Suppressor macrophage (primary cell): ENCODE measurements at regions not wholly inside any gene's neighbourhood (a gene's known extent, or its start where the extent isn't known, plus 50 kb on each side); places are given as distances from the start of the nearest gene placed in this dataset.

ENCODE experiments used
- DNase-seq, 4 experiments: peaks; one replicate each; pipeline ENCODE4 v3.0.0-alpha.2; 2020 to 2022

DNA sequence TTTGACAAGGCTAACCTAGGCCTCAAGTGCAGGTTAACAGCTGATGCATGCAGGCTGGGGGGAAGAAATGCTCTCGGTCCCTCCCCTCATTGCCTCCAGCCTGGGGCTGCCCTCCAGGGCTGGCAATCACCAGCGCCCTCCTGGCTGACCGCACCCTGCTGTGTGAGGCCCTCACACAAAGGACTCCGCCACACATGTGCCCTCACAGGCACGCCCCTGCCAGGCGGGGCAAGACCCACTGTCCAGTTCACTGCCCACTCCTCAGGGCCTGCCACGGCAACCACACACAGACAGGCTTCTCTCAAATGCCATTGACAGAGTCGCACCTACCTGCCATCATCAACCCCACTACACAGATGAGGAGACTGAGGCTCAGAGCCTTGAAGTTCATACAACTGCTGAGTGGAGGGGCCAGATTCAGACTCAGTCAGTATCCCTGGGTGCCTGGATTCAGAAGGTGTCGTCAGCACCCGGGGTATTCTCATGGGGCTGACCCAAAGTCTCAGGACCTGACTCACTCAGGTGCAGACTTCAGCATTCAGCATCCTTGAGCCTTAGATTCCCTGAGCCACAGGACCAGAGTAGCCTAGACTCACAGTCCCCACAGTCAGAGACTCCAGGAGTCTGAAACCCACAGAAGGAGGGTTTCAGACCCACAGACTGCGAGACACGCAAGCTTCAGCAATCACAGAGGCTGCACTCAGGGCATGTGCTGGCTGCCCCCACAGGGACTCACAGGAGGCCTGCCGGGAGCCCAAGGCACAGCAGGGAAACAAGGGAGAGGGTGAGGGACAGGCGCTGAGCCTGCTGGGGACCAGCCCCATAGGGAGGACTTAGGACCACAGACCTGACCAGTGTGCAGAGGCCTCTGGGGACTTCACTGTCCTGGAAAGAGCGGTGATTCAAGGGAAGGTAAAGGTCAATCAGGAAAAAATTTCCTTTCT, 458.0 kb downstream of the MATN1 start:
- no peak for DNase-seq

DNA sequence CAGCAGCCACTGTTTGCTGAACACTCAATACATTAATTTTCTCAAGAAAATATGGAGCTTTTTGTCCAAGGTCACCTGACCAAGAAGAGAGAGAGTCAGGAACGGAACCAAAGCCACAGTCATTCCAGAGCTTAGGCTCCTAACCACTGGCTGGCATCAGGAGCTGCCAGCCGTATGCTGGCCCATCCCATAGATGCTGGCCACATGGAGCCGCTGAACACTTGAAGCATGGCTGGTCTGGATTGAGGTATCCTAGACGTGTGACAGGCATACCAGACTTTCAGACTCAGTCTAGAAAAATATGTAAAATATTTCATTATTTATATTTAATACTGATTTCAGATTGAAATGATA, 458.7 kb downstream of the MATN1 start:
- DNase-seq, result no peak

DNA sequence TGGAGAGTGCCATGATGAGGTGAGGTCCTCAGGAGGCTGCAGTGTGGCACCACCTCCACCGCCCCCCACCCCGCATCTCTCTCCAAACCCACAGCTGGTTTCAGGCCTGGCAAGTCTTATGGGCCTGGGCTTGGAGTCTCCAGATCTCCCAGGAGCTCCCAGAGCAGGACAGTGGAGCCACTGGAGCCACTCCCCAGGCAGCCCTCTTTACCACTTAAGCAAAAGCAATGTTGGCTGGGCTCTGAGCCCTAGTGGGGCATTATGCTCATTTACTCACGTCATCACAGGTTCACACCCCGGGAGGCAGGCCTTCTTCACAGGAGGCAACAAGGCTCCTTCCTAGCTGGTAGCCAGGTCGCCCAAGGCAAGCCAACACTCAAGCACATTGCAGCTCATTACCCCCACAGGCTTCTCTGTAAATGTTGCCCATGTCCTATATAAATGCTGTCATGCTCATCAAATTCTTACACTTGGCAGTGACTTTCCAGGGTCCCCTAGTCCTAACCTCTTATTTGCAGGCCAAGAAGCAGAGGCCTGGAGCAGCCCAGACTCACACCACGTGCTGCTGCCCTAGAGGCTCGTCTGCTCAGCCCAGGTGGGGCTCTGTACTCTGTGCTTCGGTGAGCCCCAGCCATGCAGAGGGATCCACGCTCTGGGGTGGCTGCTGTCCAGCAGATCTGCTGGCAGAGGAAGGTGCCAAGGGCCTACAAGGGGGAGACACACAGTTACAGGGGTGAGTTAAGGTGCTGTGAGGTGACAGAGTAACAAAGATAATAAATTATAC, 459.3 kb downstream of the MATN1 start:
- no peak for DNase-seq

DNA sequence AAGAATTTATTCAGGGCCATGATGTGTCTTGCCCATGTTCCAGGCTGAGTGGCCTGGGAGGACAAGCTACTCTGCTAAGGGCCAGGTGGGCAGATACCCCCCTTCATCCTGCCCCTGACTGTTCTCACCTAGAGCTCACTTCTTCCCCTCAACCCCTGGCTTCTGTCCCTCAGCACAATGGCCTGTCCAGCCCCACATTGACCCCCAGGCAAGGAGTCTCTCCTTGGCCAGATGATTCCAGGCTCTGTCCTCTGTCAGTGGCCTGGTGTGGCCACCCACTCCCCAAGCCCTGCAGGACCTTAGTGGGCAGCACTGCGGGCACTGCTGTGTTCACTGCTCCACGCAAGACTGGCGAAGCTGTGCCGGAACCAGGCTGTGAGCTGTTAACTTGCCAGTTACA, 460.0 kb downstream of the MATN1 start:
- DNase-seq, result no peak

DNA sequence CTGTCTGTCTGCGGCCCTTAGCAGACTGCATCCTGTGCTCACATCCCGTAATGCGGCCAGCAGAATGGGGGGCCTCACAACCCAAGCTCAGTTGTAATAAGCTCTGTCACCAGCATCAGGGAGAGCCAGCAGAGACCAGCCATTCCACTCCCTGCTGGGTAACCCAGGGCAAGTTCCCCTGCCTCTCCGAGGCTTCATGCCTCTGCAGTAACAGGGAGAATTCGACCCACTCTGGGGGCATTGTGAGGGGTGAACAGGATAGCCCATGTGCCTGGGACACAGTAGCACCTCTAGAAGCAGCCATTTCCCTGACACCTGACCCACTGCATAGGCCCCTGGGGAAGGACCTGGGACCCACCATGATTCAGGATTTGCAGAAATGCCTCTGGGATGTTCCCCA, 461.2 kb downstream of the MATN1 start:
- no peak for DNase-seq

DNA sequence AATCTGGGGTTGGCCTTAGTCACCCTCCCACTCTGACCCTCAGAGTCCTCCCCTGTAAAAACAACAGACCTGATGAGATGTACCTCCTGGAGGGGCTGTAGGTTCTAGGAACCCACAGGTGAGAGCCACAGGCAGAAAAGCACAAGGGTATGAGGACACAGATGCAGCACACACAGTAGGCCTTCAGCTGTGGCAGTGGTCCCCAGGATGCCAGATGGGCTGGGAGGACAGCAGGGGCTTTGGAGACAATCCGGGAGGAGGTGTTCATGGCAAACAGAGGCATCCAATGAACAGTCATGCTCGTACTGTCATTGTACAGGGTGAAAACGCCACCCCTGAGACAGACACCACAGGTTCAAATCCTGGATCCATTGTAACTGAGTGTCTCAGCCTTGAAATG, 463.1 kb downstream of the MATN1 start:
- DNase-seq, result no peak

DNA sequence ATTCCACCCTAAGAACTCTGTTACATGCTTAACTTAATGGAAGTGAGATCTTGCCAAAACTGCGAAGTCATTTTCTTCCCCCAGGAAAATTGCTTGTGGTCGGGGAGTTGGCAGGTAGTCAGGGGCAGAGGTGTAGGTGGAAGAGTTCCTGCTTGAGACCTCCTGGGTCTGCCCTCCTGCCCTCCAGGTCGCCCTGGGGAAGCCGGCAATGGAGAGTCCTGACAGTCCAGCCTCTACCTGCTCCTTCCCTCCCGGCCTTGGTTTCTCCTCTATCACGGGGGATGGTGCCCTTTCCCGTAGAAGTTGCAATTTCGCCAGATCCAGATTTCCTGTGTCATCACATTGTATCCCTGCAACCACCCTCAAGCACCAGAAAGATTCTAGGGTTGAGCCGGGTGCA, 463.8 kb downstream of the MATN1 start:
- no peak for DNase-seq

DNA sequence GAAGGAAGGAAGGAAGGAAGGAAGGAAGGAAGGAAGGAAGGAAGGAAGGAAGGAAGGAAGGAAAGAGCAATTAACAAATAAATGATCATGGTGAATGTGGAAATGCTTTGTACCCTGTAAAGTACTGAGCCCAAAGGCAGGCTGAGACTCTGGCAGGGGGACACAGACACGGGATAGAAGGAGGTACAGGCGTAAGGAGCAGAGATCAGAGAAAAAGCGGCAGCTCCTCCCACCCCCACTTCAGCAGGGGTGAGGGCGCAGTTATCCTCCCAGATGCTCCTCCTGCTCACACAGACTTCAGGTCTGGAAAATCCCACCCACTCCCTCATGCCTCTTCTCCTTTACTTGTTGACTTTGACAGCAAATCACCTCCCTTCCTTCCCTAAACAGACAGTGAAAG, 464.5 kb downstream of the MATN1 start:
- no peak for DNase-seq

DNA sequence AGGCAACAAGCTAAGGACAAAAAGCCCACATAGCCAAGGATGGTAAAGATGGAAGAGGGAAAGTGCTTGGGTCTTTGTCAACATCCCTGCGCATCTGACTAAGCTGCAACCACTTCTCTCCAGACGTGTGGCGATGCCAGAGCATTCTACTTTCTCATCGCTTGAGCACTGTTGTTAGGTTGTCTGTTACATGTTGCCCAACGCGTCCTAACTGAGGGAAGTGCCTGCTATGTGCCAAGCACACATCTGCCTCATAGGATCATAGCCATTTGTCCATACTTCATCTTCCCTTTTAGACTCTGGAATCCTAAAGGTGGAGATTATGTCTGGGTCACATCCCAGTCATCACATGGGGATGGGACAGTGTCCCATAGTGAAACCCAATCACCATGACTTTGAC, 464.9 kb downstream of the MATN1 start:
- DNase-seq, result no peak

DNA sequence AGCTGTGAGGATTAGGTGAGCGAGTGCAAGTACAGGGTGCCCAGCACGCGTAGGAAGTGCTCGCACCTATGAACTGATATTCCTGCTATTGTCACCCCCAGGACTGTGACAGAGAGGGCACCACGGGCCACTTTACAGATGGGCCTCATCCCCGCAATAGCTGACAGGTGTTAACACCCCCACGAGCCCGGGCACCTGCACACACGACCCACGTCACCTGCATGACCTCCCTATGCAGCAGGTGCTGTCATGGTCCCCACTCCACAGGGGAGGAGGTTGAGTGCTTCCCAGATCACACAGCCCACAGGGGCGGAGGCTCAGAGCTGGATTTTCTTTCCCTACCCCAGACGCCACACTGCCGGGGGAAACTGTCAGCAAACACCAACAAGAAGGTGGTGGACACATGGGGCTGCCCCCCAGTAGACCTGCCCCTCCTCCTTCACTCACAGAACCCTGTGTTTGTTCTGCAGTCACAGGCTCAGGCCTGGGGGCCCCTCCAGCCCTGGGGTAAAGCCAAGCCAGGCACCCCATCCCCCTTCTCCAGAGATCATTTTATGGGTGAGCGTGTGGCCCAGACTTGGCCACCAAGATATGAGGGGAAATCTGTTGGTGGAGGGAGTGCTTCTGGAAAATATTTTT, 465.5 kb downstream of the MATN1 start:
- no peak for DNase-seq

DNA sequence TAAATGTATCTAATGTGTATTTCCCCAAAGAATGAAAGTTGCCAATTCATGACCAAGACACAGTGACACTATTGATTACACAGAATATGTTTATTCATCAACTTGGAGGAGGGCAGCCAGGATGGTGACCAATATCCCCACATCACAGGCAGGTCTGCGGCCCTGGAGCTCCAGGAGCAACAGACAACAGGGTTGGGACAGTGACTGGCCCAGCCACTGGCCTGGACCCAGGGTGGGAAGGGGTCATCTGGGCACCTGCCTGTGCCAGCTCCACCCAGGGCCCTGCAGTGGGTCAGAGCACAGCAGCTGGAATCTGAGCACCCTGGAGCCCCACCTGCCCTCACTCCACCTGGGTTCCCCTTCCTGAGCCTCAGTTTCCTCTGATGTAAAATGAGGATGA, 466.1 kb downstream of the MATN1 start:
- no peak for DNase-seq

DNA sequence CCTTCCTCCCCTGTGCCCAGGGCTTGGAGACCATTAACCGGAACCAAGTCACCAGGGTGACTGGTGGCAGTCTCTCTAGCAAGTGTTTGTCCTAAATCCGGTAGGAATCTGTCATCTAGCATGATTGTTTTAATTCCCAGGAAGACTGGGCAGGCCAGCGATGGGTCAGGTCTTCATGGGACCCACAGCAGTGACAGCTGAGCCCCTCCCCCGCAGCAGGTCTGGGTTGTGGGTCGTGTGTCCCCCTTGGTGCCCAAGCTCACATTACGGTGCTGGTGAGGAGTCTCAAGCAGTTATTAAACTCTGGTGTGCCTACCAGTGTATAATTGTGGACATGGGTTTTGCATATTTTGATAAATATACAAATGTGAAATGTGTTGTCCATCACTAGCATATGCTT, 466.5 kb downstream of the MATN1 start:
- no peak for DNase-seq

DNA sequence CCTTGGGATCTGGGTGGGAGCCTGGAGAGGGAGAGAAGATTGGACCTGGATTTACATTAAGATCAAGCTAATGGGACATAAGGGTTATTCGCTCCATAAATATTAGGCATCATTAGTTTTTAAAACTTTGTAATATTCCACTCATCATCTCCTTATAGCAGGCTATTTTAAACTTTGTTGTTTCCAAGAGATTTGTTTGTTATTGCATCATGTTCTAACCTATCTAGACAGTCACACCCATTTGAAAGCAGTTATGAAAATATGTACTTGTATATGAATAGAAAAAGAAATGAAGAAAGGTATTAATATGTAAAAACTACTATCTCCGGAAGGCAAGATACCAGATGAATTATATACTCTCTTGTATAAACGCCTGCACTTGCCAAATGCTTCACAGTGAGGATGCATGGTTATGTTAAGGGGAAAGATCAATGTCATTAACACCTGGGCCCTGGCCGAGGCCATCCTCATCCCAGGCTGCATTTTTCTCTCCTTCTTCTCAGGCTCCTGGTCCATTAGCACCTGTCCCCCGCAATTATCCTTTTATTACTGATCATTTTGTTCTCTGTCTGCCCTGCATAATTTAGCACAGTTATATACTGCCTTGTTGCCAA, 468.2 kb downstream of the MATN1 start:
- DNase-seq, result no peak

DNA sequence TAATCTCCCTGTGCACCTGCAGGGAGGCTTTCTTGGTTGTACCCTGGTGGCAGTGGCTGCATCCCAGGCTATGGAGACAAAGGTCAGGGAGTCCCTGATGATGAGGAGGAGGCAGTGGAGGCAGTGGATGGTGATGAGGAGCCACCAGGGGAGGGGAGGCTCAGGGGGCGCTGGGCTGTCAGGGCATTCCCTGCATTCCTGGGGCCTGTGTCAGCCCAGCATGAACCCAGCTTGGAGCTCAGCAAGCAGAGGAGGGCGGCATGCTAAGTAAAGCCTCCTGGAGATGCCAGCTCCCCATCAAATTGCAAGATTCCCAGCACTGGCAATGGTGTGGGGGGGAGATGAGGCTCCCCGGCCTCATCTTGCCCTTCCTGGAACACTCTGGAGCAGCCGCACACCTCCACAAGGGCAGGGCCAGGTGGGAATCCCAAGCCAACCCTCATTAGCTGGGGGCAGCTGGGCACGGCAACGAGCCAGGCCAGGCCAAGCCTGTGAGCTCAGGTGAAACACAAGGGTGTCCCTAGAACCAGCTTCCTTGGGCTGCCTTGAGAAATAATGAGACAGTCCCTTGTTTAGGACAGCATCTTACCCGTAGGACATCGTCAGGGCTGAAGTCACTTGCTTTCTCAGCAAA, 469.5 kb downstream of the MATN1 start:
- DNase-seq, result no peak

DNA sequence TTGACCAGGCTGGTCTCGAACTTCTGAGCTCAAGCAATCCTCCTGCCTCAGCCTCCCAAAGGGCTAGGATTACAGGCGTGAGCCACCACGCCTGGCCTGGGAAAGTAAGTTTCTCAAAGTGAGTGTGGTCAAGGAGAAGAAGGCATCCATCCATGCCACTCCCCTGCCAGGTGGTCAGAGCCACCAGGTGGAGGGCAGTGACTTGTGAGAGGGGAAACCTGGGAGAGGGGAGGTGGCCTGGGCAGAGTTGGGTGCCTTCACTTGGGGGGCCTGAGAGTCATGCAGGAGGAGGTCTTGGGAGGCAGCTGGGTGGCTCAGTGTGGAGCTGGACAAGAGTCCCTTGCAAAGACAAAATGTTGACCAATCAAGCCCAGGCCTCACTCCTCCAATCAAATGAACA, 470.0 kb downstream of the MATN1 start:
- DNase-seq, result no peak

DNA sequence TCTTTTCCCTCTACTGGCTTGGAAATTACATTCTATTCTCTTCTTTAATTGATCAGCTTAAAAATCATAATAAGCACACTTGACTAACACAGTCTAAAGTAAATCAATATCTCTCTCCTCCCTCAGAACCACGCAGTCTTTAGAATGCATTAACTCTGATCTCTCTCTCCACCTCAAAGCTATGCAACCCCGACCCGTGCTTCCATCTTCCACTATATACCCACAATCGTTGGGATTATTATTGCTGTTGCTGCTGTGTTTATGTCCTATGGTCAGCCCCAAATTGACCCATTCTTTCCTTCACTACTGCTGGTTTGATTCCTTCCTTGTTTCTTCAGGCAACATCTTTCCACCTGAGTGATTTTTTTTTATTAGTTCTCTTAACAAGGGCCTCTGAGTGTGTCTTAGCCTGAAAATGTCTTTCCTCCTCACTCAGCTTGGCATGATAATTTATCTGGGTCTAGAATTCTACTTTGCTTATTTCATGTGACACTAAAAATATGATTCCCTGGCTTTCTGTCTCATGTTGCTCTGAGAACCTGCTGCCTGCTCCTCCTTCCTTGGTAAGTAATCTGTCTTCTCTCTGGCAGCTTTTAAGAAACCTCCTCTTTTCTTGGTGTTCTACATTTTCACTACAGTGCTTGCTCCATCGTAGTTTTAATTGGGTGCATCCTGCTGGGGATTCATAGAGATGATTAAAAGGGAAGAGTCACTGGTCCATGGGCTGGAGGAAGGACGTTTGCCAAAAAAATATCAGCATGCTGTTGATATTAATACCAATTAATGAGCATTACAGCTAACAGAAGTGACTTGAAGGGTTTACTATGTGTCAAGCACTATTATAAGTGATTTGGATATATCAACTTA, 472.2 kb downstream of the MATN1 start:
- no peak for DNase-seq

DNA sequence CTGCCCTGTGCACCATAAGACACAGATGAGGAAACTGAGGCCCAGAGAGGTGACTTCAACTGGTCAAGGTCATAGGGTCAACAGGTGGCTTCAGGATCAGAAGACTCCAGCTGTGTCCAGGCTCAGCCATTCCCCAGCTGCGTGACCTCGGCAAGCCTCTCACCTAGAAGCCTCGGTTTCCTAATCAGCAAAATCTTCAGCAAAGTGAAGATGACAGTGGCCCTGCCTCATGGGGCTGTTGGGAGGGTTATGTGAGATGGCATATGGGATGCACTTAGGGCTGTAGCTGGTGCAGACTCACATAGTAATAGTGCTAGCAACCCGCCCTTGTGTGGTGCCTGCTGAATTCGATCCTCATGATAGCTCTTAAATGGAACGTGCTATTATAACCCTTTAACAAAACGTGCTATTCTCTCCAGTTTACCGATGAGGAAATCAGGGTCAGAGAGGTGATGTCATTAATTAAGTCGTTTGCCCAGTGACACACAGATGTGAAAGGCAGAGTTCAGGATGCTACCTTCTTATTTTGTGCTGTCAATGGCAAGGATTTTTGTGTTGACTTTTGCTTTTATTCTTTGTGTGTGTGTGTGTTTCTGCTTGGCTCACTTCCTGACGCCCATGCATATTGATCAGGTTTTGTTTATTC, 472.9 kb downstream of the MATN1 start:
- DNase-seq, result no peak

DNA sequence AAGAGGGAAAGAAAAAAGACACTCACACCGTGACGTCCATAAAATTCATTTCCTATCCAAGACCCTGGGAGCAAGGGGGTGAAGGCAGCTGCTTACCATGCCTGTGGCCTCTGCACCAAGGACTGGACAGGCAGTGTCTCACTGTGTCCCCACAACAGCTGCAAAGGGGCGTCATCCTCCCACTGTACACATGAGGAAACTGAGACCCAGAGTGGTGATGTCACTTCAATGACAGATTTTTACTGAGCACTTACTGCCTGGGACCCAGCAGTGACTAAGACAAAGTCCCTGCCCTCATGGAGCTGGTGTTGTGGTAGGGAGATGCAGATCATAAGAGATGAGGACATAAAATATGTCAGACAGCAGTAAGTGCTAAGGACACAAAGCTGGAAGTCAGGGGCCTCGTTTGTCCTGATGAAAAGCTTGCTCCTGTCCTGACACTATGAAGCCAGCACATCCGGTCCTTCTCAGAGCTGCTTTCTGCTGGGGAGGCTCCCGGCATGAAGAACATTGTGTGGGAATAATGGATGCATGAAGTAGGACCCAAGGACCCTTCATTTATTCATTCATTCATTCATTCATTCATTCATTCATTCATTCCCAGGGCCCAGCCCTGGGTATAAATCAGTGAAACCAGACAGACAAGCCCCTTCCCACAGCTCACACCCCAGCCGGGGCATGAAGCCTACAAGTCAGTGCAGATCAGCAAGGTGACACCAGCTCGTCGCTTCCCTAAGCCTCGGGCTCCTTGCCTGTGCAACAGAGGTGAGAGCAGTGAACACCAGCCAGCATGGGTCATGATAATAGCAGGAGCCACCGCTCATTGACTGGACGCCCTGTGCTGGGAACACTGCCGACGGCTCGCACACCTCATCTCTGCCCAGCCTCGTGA, 473.7 kb downstream of the MATN1 start:
- no peak for DNase-seq

DNA sequence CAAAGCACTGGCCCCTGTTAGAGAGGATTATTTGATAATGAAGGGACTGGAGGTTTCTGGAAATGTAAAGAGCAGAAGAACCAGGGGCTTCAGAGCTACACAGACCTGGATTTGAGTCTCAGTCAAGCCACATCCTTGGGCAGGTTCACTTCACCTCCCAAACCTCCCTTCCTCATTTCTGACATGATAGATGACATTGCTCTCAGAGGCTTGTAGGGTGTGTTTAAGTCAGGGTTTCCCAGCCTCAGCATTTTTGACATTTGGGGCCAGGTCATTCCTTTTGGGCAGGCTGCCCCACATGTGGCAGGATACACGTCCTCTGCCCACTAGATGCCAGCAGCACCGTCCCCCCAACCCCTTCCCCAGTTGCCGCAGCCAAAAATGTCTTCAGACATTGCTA, 474.6 kb downstream of the MATN1 start:
- DNase-seq, result no peak

DNA sequence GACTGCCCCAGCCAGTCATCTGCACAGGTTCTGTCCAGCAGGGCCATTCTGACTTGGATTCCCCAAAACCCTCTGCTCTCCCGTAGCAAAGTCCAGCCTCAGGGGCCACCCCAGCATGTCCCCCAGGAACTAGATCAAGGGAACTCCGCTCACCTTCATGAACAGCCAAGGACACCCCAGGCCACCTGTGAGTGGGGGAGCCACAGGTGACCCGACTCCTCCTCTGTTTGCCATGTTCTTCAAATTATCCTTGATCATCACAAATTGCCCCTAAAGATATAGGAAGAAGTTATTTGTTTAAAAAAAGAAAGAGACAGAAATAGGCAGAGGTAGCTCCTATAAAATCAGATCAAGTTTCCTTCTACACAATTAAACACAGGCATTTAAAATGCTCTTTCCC, 475.0 kb downstream of the MATN1 start:
- DNase-seq, result no peak
